ENCODE measurements at regions not wholly inside any gene's neighbourhood (a gene's known extent, or its start where the extent isn't known, plus 50 kb on each side); places are given as distances from the start of the nearest gene placed in this dataset.

DNA sequence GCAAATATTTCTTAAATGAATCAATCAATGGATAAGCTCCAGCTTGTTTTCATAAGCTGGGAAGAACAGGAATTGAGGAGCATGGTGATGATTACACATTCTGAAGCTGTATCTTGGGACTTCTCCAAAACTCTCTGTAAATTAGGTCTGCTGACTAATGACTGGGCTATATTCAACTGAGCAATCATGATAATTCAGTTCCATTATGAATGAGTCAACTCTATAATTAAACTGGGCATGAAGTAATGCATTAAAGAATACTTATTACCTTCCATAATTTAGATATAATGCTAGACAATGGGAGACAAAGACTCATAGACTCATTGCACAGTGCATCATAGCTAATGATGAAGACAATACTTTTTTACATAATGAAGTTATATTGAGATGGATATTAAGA, 207.4 kb downstream of the CBLN2 start:
- TF ChIP-seq PHF5A (CRISPR knock-in tag; IDR thresholded peaks at IDR 0.05; ENCODE audit: low read depth, unreplicated experiment) (no peak), PAX8 (CRISPR knock-in tag; IDR thresholded peaks at IDR 0.05; ENCODE audit: borderline replicate concordance) (no peak), HOXA9 (CRISPR knock-in tag; IDR thresholded peaks at IDR 0.05; ENCODE audit: borderline replicate concordance) (no peak), HCFC1 (IDR thresholded peaks at IDR 0.05; ENCODE audit: low read depth, low read length) (no peak), SRF (IDR thresholded peaks at IDR 0.05; ENCODE audit: low read depth, low read length) (no peak), SP5 (CRISPR knock-in tag; IDR thresholded peaks at IDR 0.05; ENCODE audit: borderline replicate concordance, low read depth) (no peak), U2AF2 (IDR thresholded peaks at IDR 0.05; ENCODE audit: low read depth, low read length) (no peak), SRY (CRISPR knock-in tag; IDR thresholded peaks at IDR 0.05) (no peak), REL (CRISPR knock-in tag; conservative IDR thresholded peaks at IDR 0.05) (no peak), ZNF501 (CRISPR knock-in tag; IDR thresholded peaks at IDR 0.05) (no peak)
- TF ChIP-seq, protein P1, sequence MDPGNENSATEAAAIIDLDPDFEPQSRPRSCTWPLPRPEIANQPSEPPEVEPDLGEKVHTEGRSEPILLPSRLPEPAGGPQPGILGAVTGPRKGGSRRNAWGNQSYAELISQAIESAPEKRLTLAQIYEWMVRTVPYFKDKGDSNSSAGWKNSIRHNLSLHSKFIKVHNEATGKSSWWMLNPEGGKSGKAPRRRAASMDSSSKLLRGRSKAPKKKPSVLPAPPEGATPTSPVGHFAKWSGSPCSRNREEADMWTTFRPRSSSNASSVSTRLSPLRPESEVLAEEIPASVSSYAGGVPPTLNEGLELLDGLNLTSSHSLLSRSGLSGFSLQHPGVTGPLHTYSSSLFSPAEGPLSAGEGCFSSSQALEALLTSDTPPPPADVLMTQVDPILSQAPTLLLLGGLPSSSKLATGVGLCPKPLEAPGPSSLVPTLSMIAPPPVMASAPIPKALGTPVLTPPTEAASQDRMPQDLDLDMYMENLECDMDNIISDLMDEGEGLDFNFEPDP (CRISPR knock-in tag; conservative IDR thresholded peaks at IDR 0.05), result no peak
- TF ChIP-seq, protein P2, sequence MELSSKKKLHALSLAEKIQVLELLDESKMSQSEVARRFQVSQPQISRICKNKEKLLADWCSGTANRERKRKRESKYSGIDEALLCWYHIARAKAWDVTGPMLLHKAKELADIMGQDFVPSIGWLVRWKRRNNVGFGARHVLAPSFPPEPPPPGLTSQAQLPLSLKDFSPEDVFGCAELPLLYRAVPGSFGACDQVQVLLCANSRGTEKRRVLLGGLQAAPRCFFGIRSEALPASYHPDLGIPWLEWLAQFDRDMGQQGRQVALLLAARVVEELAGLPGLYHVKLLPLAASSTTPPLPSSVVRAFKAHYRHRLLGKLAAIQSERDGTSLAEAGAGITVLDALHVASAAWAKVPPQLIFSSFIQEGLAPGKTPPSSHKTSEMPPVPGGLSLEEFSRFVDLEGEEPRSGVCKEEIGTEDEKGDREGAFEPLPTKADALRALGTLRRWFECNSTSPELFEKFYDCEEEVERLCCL (CRISPR knock-in tag; IDR thresholded peaks at IDR 0.05; ENCODE audit: borderline replicate concordance), result no peak
- H3K4me2 ChIP-seq (ENCODE audit: low read depth, low read length), result no peak overlapping the region
- H3K36me3 ChIP-seq (replicated peaks in 1 of 2; ENCODE audit: control insufficient read depth in 1 of 2, insufficient read depth in 2 of 2, low read length in 2 of 2), result no peaks in the 10 kb centered on the region
- intact Hi-C loops (cut with micrococcal nuclease; ENCODE audit: unreplicated experiment) (loop anchor here (10.0 kb wide), 1 partner anchor 138 kb away; no protein-coding TSS in a partner anchor), in situ Hi-C loops (cut with HindIII; ENCODE audit: extremely low pct_ligation_motif_present, low pct_unique_long_range_greater_than_20kb) (no loop called here)
- FAIRE-seq (no peak), ATAC-seq (no peak), DNase-seq (ENCODE audit: low spot score) (no peak)
- no peaks in the 10 kb centered on the region for H3K27me3 ChIP-seq (ENCODE audit: control insufficient read depth in 1 of 2, insufficient read depth in 2 of 2, low read length in 2 of 2)
- no peak overlapping the region for H3K4me3 ChIP-seq (replicated peaks in 1 of 3; ENCODE audit: insufficient read depth in 1 of 3, low read depth in 2 of 3, low read length in 3 of 3)
- no peaks in the 10 kb centered on the region for H3K79me2 ChIP-seq (ENCODE audit: insufficient read depth, low read length)
- H3K27ac ChIP-seq (ENCODE audit: extremely low read length, insufficient read depth, low read length), result no peak overlapping the region
- no peaks in the 10 kb centered on the region for H3K9me3 ChIP-seq (ENCODE audit: low read length)
- ChIA-PET CTCF (ENCODE audit: low intra/inter-chr PET ratio, low total read pairs) (no interaction called here), POLR2A (no interaction called here)
- H3K9ac ChIP-seq (ENCODE audit: insufficient read depth, low read depth, low read length), result no peak overlapping the region
- H4K20me1 ChIP-seq (ENCODE audit: insufficient read depth, low read length), result no peaks in the 10 kb centered on the region
- no peak overlapping the region for H2AFZ ChIP-seq (ENCODE audit: low read length)
- H3K4me1 ChIP-seq (ENCODE audit: insufficient read depth, low read length), result no peaks in the 10 kb centered on the region
- BruUV-seq (replicated peaks), result no TSS peak

Measured in HepG2 (cell line).